Stimulated activated CD8-positive, alpha-beta memory T cell treated with anti-CD3 and anti-CD28 coated beads, Interleukin-12 subunit alpha, Interleukin-12 subunit beta, amount 100 ng/mL, for 24 hours (primary cell): ENCODE measurements at regions not wholly inside any gene's neighbourhood (a gene's known extent, or its start where the extent isn't known, plus 50 kb on each side); places are given as distances from the start of the nearest gene placed in this dataset.
"Not testable (repeated sequence)": the region's sequence is repeated elsewhere in the genome, so short reads cannot be mapped to it uniquely, and the experiment has no call there.

ENCODE experiments used
- DNase-seq: peaks from one replicate; pipeline ENCODE4 v3.0.0-alpha.2; 2020; ENCODE audit errors: extremely low read depth

- no peak for DNase-seq
These were observed 368.4 kb downstream of the IRX2 start for GRCh38 chr5:2382776-2383697.

GRCh38 chr5:2381861-2382260 lies 369.6 kb downstream of the IRX2 start:
- DNase-seq, result no peak

GRCh38 chr5:2381070-2381469 lies 370.4 kb downstream of the IRX2 start:
- no peak for DNase-seq

- no peak for DNase-seq
These were observed 372.5 kb downstream of the IRX2 start for GRCh38 chr5:2378976-2379375.

- no peak for DNase-seq
These were observed 373.4 kb downstream of the IRX2 start for GRCh38 chr5:2378108-2378507.

GRCh38 chr5:2376486-2376885 lies 375.0 kb downstream of the IRX2 start:
- no peak for DNase-seq

- no peak for DNase-seq
These were observed 375.7 kb downstream of the IRX2 start for GRCh38 chr5:2375757-2376250.

- no peak for DNase-seq
These were observed 376.2 kb downstream of the IRX2 start for GRCh38 chr5:2375291-2375690.

GRCh38 chr5:2374703-2375102 lies 376.8 kb downstream of the IRX2 start:
- no peak for DNase-seq

GRCh38 chr5:2373631-2374030 lies 377.8 kb downstream of the IRX2 start:
- DNase-seq, result no peak

GRCh38 chr5:2371419-2371710 lies 380.1 kb downstream of the IRX2 start:
- no peak for DNase-seq

- no peak for DNase-seq
These were observed 380.7 kb downstream of the IRX2 start for GRCh38 chr5:2370626-2371418.

- no peak for DNase-seq
These were observed 382.3 kb downstream of the IRX2 start for GRCh38 chr5:2369178-2369577.

GRCh38 chr5:2366816-2367215 lies 384.7 kb downstream of the IRX2 start:
- DNase-seq, result no peak

- DNase-seq, result no peak
These were observed 394.2 kb downstream of the IRX2 start for GRCh38 chr5:2357309-2357708.

- no peak for DNase-seq
These were observed 395.6 kb downstream of the IRX2 start for GRCh38 chr5:2355859-2356258.

- DNase-seq, result no peak
These were observed 397.5 kb downstream of the IRX2 start for GRCh38 chr5:2353871-2354440.

- DNase-seq, result no peak
These were observed 398.3 kb downstream of the IRX2 start for GRCh38 chr5:2353211-2353610.

- DNase-seq, result no peak
These were observed 399.2 kb downstream of the IRX2 start for GRCh38 chr5:2352101-2352861.

- DNase-seq, result not testable (repeated sequence)
These were observed 401.7 kb downstream of the IRX2 start for GRCh38 chr5:2349768-2350167.

GRCh38 chr5:2338686-2339085 lies 412.8 kb downstream of the IRX2 start:
- no peak for DNase-seq
